Neuronal stem cell (in vitro differentiated cells): ENCODE measurements at regions not wholly inside any gene's neighbourhood (a gene's known extent, or its start where the extent isn't known, plus 50 kb on each side); places are given as distances from the start of the nearest gene placed in this dataset.

Experiments used
- DNase-seq: peaks from one replicate; pipeline ENCODE4 v3.0.0-alpha.2; 2013; ENCODE audit warnings: low spot score
- H2AFZ ChIP-seq: one replicate; pipeline ENCODE4 v1.6.1; 2013; ENCODE audit warnings: mild to moderate bottlenecking, low read length, inconsistent platforms
- H2AK5ac ChIP-seq: 2 replicates; pipeline ENCODE4 v1.6.1; 2013; ENCODE audit warnings: low read depth, mild to moderate bottlenecking, inconsistent platforms, low read length, moderate library complexity, mixed read lengths
- H2BK120ac ChIP-seq: 2 replicates; pipeline ENCODE4 v1.6.1; 2013; ENCODE audit warnings: low read depth, mild to moderate bottlenecking, inconsistent platforms, low read length, moderate library complexity, mixed read lengths
- H2BK12ac ChIP-seq: one replicate; pipeline ENCODE4 v1.6.1; 2013; ENCODE audit warnings: low read length, inconsistent platforms
- H2BK15ac ChIP-seq: 2 replicates; pipeline ENCODE4 v1.6.1; 2013; ENCODE audit warnings: mild to moderate bottlenecking, low read length, inconsistent platforms, mixed read lengths
- H2BK5ac ChIP-seq: one replicate; pipeline ENCODE4 v1.6.1; 2013; ENCODE audit warnings: inconsistent platforms, mild to moderate bottlenecking, low read length, moderate library complexity
- H3K14ac ChIP-seq: one replicate; pipeline ENCODE4 v1.6.1; 2013; ENCODE audit warnings: low read length, inconsistent platforms
- H3K18ac ChIP-seq: 2 replicates; pipeline ENCODE4 v1.6.1; 2013; ENCODE audit warnings: low read length, inconsistent platforms
- H3K23ac ChIP-seq: 2 replicates; pipeline ENCODE4 v1.6.1; 2013; ENCODE audit warnings: low read depth, mild to moderate bottlenecking, mixed read lengths, low read length, inconsistent platforms; ENCODE audit not compliant: poor library complexity
- H3K27ac ChIP-seq: replicated peaks from 3 replicates; pipeline ENCODE4 v1.5.1; 2013; ENCODE audit warnings: low read length, inconsistent platforms
- H3K27me3 ChIP-seq, 3 experiments: 2 replicates each; pipeline ENCODE4 v1.6.1; 2013; ENCODE audit warnings: low read length in 3 of 3, mild to moderate bottlenecking in 2 of 3, inconsistent platforms in 1 of 3, low read depth in 1 of 3, mixed read lengths in 1 of 3, moderate library complexity in 1 of 3; ENCODE audit not compliant: control insufficient read depth in 3 of 3, insufficient read depth in 3 of 3
- H3K36me3 ChIP-seq, 2 donors: replicated peaks in 1 of 2; 2 replicates each; pipeline ENCODE4 v1.6.1; 2013; ENCODE audit warnings: low read length in 2 of 2; ENCODE audit not compliant: control insufficient read depth in 2 of 2, insufficient read depth in 2 of 2
- H3K4ac ChIP-seq: 2 replicates; pipeline ENCODE4 v1.6.1; 2013; ENCODE audit warnings: inconsistent platforms, mild to moderate bottlenecking, low read length, moderate library complexity
- H3K4me1 ChIP-seq, 2 donors: 1 replicate in 1 of 2; 2 replicates in 1 of 2; pipeline ENCODE4 v1.6.1; 2013; ENCODE audit warnings: low read length in 2 of 2, low read depth in 1 of 2; ENCODE audit not compliant: control insufficient read depth in 2 of 2, insufficient read depth in 1 of 2
- H3K4me2 ChIP-seq: one replicate; pipeline ENCODE4 v1.6.1; 2013; ENCODE audit warnings: mild to moderate bottlenecking, low read length, inconsistent platforms; ENCODE audit not compliant: insufficient read depth, poor library complexity, severe bottlenecking
- H3K4me3 ChIP-seq, 2 donors: 2 replicates each; pipeline ENCODE4 v1.5.1; 2013; ENCODE audit warnings: low read length in 2 of 2, mild to moderate bottlenecking in 2 of 2, inconsistent platforms in 1 of 2, moderate library complexity in 1 of 2
- H3K79me1 ChIP-seq: one replicate; pipeline ENCODE4 v1.6.1; 2013; ENCODE audit warnings: low read depth, mild to moderate bottlenecking, inconsistent platforms, low read length, moderate library complexity
- H3K9ac ChIP-seq: one replicate; pipeline ENCODE4 v1.6.1; 2013; ENCODE audit warnings: mild to moderate bottlenecking, low read depth, low read length, inconsistent platforms; ENCODE audit not compliant: poor library complexity
- H3K9me3 ChIP-seq, 2 donors: replicated peaks in 1 of 2; 2 replicates each; pipeline versions ENCODE3 to v1.6.1; 2013; ENCODE audit warnings: low read length in 2 of 2, mild to moderate bottlenecking in 2 of 2, inconsistent platforms in 1 of 2, low read depth in 1 of 2, mixed read lengths in 1 of 2, moderate library complexity in 1 of 2; ENCODE audit not compliant: control insufficient read depth in 2 of 2, insufficient read depth in 1 of 2
- H4K8ac ChIP-seq: one replicate; pipeline ENCODE4 v1.6.1; 2013; ENCODE audit warnings: low read depth, mild to moderate bottlenecking, inconsistent platforms, low read length, moderate library complexity
- H4K91ac ChIP-seq: one replicate; pipeline ENCODE4 v1.6.1; 2013; ENCODE audit warnings: low read length, low read depth, mild to moderate bottlenecking, inconsistent platforms; ENCODE audit not compliant: poor library complexity
- WGBS, 2 donors: extraction: QIAGEN DNeasy Blood & Tissue Kit; methylation state at CpG; one replicate each; pipeline ENCODE4 v1.1.7; 2013; ENCODE audit warnings: missing lambda C conversion rate in 2 of 2, mixed read lengths in 1 of 2; ENCODE audit not compliant: insufficient read length in 2 of 2, insufficient replicate concordance in 1 of 2; ENCODE audit errors: extremely low coverage in 2 of 2; 5-methylcytosine and 5-hydroxymethylcytosine counted together

DNA sequence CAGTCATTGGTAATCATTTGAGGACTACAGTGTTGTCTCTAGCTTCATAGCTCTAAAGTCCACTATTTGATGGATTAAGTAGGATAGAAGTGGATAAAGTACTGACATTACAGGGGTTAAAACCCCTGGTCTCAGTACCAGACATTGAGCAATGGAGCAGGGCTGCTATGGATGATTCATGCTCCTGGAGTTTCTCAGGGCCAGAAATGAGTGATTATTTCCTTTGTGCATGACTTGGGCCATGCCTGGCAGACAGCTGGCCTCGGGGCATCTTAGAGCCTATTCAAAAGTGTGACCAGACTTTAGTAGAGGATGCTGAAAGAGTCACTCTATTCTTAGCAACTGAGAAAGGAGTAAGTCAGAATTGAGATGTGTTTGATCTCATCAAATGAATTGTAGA is 350.7 kb upstream of the TLE4 start:
- Histone ChIP-seq H2AFZ (no peak overlapping the region), H3K79me1 (no peaks in the 10 kb centered on the region), H2AK5ac (no peak overlapping the region), H4K8ac (no peak overlapping the region), H3K23ac (no peak overlapping the region), H4K91ac (no peak overlapping the region), H3K18ac (no peak overlapping the region), H3K36me3 (no peaks in the 10 kb centered on the region), H3K4me3 (no peak overlapping the region), H3K4me2 (no peak overlapping the region), H3K4me1 (no peaks in the 10 kb centered on the region), H3K27ac (no peak overlapping the region), H3K4ac (no peak overlapping the region), H2BK12ac (no peak overlapping the region), H3K9me3 (no peaks in the 10 kb centered on the region), H2BK5ac (no peak overlapping the region), H2BK15ac (no peak overlapping the region), H3K14ac (no peak overlapping the region), H3K27me3 (no peaks in the 10 kb centered on the region), H2BK120ac (no peak overlapping the region), H3K9ac (no peak overlapping the region)
- DNase-seq = no peak
- no CpG with 5 or more reads among the region's 1 CpG for WGBS, 2 donors

DNA sequence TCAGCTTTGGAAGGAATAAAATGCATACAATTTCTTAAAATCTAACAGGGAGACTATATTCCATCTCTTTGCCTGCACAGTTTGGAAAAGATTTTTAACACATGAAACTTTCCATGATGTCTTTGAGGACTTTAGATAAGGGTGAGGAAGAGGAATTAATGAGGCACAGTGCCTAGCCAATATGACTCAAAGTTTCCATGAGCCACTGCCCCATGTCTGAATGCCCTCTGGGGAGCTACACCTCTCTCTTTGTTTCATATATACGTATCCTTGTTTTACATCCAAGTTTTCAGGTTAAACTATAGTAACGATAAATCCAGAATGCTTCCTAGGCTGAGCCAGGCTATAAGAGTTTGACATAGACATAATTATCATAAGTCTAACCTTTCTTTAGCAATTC is 349.3 kb upstream of the TLE4 start:
- Histone ChIP-seq H2BK15ac (no peak overlapping the region), H3K4me1 (no peaks in the 10 kb centered on the region), H4K8ac (no peak overlapping the region), H3K36me3 (no peaks in the 10 kb centered on the region), H3K23ac (no peak overlapping the region), H3K4me3 (no peak overlapping the region), H3K4me2 (no peak overlapping the region), H4K91ac (no peak overlapping the region), H2AFZ (no peak overlapping the region), H3K27ac (no peak overlapping the region), H2BK120ac (no peak overlapping the region), H2BK12ac (no peak overlapping the region), H2BK5ac (no peak overlapping the region), H3K9ac (no peak overlapping the region), H3K4ac (no peak overlapping the region), H2AK5ac (no peak overlapping the region), H3K14ac (no peak overlapping the region), H3K27me3 (no peaks in the 10 kb centered on the region), H3K9me3 (no peaks in the 10 kb centered on the region), H3K18ac (no peak overlapping the region), H3K79me1 (no peaks in the 10 kb centered on the region)
- no peak for DNase-seq
- no CpG with 5 or more reads among the region's 2 CpGs for WGBS, 2 donors

DNA sequence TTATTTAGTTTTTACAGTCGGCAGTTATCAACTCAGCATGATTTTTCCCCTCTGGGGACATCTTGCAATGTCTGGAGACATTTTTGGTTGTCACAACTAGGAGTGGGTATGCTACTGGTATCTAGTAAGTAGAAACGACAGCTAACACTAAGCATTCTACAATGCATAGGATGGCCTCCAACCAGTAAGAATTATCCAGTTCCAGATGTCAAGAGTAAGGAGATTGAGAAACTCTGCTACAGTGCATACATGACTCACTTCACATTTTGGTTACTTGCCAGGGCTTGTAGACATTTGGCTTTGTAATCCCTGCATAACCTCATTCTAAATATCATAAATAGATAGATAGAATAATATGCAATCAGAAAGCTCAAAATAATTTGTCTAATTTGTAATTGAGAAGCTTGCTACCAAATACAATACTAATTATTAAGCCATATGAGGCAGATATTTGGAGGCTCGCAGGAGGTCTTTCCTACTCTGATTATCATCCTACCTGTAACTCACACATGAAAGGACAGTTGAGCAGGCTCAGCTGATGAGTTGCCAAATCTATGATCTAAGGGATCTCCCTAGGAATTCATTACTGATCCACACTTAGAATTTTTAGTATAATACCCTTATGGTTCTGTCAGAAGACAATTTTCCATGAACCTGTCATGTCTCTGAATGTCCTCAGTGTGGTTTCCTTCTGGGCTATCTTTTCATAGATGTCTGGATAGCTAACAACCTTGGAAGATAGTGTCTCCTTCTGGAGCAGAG is 346.9 kb upstream of the TLE4 start:
- WGBS, 2 donors = no CpG with 5 or more reads among the region's 3 CpGs

DNA sequence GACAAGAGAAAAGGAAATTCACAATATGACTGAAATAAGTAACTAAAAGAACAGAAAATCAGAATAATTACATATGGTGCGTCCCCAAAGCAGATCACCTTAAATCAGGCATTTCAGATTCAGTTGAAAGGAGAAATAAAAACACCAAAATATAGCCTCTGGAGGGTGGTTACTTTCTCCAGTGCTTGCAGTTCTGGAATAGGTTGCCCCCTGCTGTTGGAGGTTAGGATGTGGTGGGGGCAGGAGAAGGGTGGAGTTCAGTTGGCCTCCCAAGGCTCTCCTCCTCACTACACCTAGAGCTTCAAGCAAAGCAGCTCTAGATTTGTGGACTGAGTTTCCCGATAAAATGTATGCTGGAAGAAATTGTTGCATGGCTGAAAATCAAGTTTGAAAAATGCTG is 338.2 kb upstream of the TLE4 start:
- H2BK15ac ChIP-seq = no peak overlapping the region
- H3K23ac ChIP-seq = no peak overlapping the region
- H3K27ac ChIP-seq = no peak overlapping the region
- no CpG with 5 or more reads among the region's 2 CpGs for WGBS, 2 donors
- no peak overlapping the region for H4K91ac ChIP-seq
- H2BK120ac ChIP-seq = no peak overlapping the region
- no peak for DNase-seq
- H3K14ac ChIP-seq = no peak overlapping the region
- no peak overlapping the region for H3K9ac ChIP-seq
- no peaks in the 10 kb centered on the region for H3K27me3 ChIP-seq
- no peak overlapping the region for H2AK5ac ChIP-seq
- H2AFZ ChIP-seq = no peak overlapping the region
- no peaks in the 10 kb centered on the region for H3K9me3 ChIP-seq
- H2BK5ac ChIP-seq = no peak overlapping the region
- no peaks in the 10 kb centered on the region for H3K36me3 ChIP-seq
- H3K4me3 ChIP-seq = no peak overlapping the region
- no peak overlapping the region for H3K18ac ChIP-seq
- no peaks in the 10 kb centered on the region for H3K4me1 ChIP-seq
- H2BK12ac ChIP-seq = no peak overlapping the region
- H4K8ac ChIP-seq = no peak overlapping the region
- H3K79me1 ChIP-seq = no peaks in the 10 kb centered on the region
- H3K4me2 ChIP-seq = no peak overlapping the region
- H3K4ac ChIP-seq = no peak overlapping the region

More for the DNA sequence above, 346.9 kb upstream of the TLE4 start:
- Histone ChIP-seq H2BK120ac (no peak overlapping the region), H4K8ac (no peak overlapping the region), H3K4ac (no peak overlapping the region), H3K27me3 (no peaks in the 10 kb centered on the region), H3K4me3 (no peak overlapping the region), H2BK12ac (no peak overlapping the region), H3K18ac (no peak overlapping the region), H3K9ac (no peak overlapping the region), H3K36me3 (no peaks in the 10 kb centered on the region), H2AK5ac (no peak overlapping the region), H3K79me1 (no peaks in the 10 kb centered on the region), H3K23ac (no peak overlapping the region), H3K14ac (no peak overlapping the region), H3K9me3 (no peaks in the 10 kb centered on the region), H2BK5ac (no peak overlapping the region), H4K91ac (no peak overlapping the region), H3K4me2 (no peak overlapping the region), H3K27ac (no peak overlapping the region), H3K4me1 (no peaks in the 10 kb centered on the region), H2AFZ (no peak overlapping the region), H2BK15ac (no peak overlapping the region)
- DNase-seq = no peak
